Ovary (tissue), 3 donors: ENCODE measurements at regions not wholly inside any gene's neighbourhood (a gene's known extent, or its start where the extent isn't known, plus 50 kb on each side); places are given as distances from the start of the nearest gene placed in this dataset.

Source experiments
- CTCF ChIP-seq, 3 donors: fragments of 450-650 bp in 2 of 3; fragments of 200-600 bp in 1 of 3; IDR thresholded peaks; one replicate each; pipeline versions ENCODE4 v1.5.1 to v1.8.0; 2016 to 2022; ENCODE audit warnings: antibody characterized with exemption in 3 of 3, mild to moderate bottlenecking in 1 of 3
- EP300 ChIP-seq: sonication (generic); formaldehyde crosslinking; IDR thresholded peaks from one replicate; pipeline ENCODE4 v1.6.1; 2017; ENCODE audit warnings: antibody characterized with exemption
- POLR2A ChIP-seq: fragments of 450-650 bp; IDR thresholded peaks from one replicate; pipeline ENCODE4 v1.6.1; 2017; ENCODE audit warnings: antibody characterized with exemption, mild to moderate bottlenecking, moderate library complexity
- donor health status: DM: no; HTN: no; CAD: no.

- no peak for TF ChIP-seq POLR2A
- no peak for TF ChIP-seq CTCF (IDR thresholded peaks at IDR 0.05)
- TF ChIP-seq EP300: no peak
These were observed 52.8 kb upstream of the CADM1 start for GRCh38 chr11:115556984-115557383.
